NB4 (cell line): ENCODE measurements at regions not wholly inside any gene's neighbourhood (a gene's known extent, or its start where the extent isn't known, plus 50 kb on each side); places are given as distances from the start of the nearest gene placed in this dataset.

Experiments
- DNase-seq: peaks from one replicate; pipeline ENCODE4 v3.0.0; 2010; ENCODE audit warnings: low read depth
- H3K4me3 ChIP-seq: one replicate; pipeline ENCODE4 v1.5.1; 2011; ENCODE audit warnings: mild to moderate bottlenecking, low read depth, low read length, moderate library complexity
- CTCF ChIP-seq: IDR thresholded peaks from one replicate; pipeline ENCODE4 v1.5.1; 2012; ENCODE audit warnings: low read depth, low read length
- MAX ChIP-seq: IDR thresholded peaks from 2 replicates; pipeline ENCODE4 v1.6.1; 2011; ENCODE audit warnings: low read depth, low read length
- MYC ChIP-seq: IDR thresholded peaks from 2 replicates; pipeline ENCODE4 v1.6.1; 2011; ENCODE audit warnings: low read depth, low read length
- POLR2A ChIP-seq: IDR thresholded peaks from 2 replicates; pipeline ENCODE4 v1.6.1; 2011; ENCODE audit warnings: mild to moderate bottlenecking; ENCODE audit not compliant: insufficient read length; ENCODE audit errors: extremely low read depth

DNA sequence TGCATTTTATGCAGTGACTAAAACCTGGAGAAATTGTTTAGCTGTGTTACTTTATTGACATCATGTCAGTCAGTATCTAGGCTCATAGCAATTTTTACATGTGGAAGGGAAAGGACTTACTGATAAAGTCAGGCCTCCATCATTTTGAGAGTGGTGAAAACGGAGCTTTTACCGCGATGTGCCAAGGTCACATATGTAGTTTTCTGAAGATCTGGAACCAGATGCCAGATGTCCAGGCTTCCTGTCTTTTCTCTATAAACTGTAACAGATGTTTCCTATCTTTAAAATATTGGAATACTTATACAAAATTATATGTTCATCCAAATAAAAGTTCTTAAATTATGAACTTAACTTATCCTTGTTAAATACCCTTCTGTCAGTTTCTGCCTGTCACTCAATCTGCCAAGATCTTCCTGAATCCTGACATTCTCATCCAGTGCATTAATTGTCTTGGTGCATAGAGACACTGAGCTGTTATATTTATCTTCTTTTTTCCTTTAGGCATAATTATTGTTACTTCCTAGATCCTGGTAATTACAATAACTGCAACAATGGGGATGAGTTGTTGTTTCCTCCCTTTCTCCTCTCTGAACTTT lies 1646.2 kb upstream of the TENM3 start:
- no peak for DNase-seq
- TF ChIP-seq MYC (no peak), POLR2A (no peak), MAX (no peak), CTCF (no peak)
- H3K4me3 ChIP-seq, result no peak overlapping the region

GRCh38 chr4:180598281-180598680 lies 1644.9 kb upstream of the TENM3 start:
- TF ChIP-seq MAX (no peak), MYC (no peak), CTCF (no peak), POLR2A (no peak)
- no peak overlapping the region for H3K4me3 ChIP-seq
- peak; percentile 8 for DNase-seq

DNA sequence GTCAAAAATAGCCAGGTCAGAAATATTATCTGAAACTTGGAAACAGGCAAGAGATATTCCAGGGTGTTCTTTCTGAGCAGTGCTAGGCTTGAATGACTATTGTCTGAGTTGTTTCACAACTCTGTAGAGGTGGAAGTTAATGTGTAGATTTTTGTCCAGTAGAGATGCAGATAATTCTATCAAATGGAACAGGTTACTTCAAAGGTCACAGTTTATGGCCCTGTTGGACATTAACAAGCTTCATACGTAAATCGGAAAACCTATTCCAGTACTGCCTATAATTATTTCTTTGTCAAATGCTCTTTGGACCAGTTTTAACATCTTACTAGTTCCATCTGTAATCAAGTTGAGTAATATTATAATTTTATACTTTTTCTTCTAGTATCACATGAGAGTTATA lies 1639.4 kb upstream of the TENM3 start:
- DNase-seq, result no peak
- H3K4me3 ChIP-seq, result no peak overlapping the region
- TF ChIP-seq MYC (no peak), CTCF (no peak), MAX (no peak), POLR2A (no peak)

DNA sequence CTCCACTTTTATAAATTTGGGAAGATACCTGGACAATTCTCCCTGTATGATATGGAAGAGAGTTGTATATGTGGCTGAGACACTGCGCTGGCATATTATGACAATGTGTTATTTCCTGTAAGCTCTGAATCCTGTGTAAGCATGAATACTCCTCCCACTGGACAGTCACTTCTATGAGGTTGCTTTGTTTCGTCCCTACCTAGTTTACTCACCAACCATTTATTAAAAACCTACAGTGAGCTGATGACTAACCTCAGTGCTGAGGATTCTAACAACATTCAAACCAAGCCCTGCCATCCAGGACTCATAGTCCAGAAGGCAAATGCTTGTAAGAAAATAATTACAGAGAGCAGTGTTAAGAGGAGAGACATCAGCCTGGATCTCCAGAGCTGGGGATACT lies 1632.9 kb upstream of the TENM3 start:
- TF ChIP-seq MYC (no peak), CTCF (no peak), MAX (no peak), POLR2A (no peak)
- no peak for DNase-seq
- no peak overlapping the region for H3K4me3 ChIP-seq

DNA sequence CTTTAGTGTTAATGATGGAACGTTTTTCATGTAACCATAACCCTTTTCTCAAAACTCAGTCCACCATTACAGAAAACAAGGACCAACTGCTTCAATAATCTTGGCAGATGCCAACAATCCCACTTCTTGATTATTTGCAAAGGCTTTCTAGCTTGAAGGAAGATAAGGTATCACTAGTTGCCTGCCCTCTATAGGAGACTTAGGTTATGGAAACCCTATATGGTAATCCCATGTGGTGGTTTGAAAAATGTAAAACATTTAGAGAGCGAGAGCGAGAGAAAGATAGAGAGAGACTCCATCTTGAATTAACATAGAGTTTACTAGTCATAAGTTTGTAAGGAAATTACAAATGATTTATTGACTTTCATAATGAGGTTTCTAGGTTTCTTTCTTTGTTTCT lies 1627.5 kb upstream of the TENM3 start:
- H3K4me3 ChIP-seq, result no peak overlapping the region
- no peak for TF ChIP-seq MAX
- peak; percentile 2 for DNase-seq

- no peak overlapping the region for H3K4me3 ChIP-seq
- DNase-seq, result peak; percentile 21
- TF ChIP-seq CTCF (no peak), MYC (no peak), POLR2A (no peak), MAX (no peak)
Measured at GRCh38 chr4:180617196-180617595, 1626.0 kb upstream of the TENM3 start.
